IgD-negative memory B cell (primary cell): ENCODE measurements at regions not wholly inside any gene's neighbourhood (a gene's known extent, or its start where the extent isn't known, plus 50 kb on each side); places are given as distances from the start of the nearest gene placed in this dataset.
"Not testable (repeated sequence)": the region's sequence is repeated elsewhere in the genome, so short reads cannot be mapped to it uniquely, and the experiment has no call there.

Source experiments
- H3K27ac Mint-ChIP-seq, 3 donors: one replicate each; pipeline ENCODE4 v1.8.0; 2020 to 2022; ENCODE audit warnings: mild to moderate bottlenecking in 3 of 3, mixed read lengths in 3 of 3, moderate library complexity in 1 of 3
- H3K27me3 Mint-ChIP-seq: one replicate; pipeline ENCODE4 v1.8.0; 2021; ENCODE audit warnings: mixed read lengths
- H3K36me3 Mint-ChIP-seq: one replicate; pipeline ENCODE4 v1.8.0; 2020; ENCODE audit warnings: mild to moderate bottlenecking, mixed read lengths
- H3K4me1 Mint-ChIP-seq, 3 donors: one replicate each; pipeline ENCODE4 v1.8.0; 2020 to 2022; ENCODE audit warnings: mixed read lengths in 3 of 3, mild to moderate bottlenecking in 1 of 3
- H3K4me3 Mint-ChIP-seq, 4 donors: one replicate each; pipeline ENCODE4 v1.8.0; 2020 to 2022; ENCODE audit warnings: mild to moderate bottlenecking in 4 of 4, mixed read lengths in 4 of 4, moderate library complexity in 3 of 4
- H3K9me3 Mint-ChIP-seq, 3 donors: one replicate each; pipeline ENCODE4 v1.8.0; 2020 to 2021; ENCODE audit warnings: mixed read lengths in 3 of 3, mild to moderate bottlenecking in 1 of 3

GRCh38 chr2:87533390-87534272, 214.3 kb upstream of the PLGLB2 start:
- not testable (repeated sequence) for H3K4me3 Mint-ChIP-seq, H3K36me3 Mint-ChIP-seq, H3K27ac Mint-ChIP-seq, H3K27me3 Mint-ChIP-seq, H3K9me3 Mint-ChIP-seq
- peaks cover 0 to 10% (median 1%) of the 10 kb centered on the region in 3 donors for H3K4me1 Mint-ChIP-seq

DNA sequence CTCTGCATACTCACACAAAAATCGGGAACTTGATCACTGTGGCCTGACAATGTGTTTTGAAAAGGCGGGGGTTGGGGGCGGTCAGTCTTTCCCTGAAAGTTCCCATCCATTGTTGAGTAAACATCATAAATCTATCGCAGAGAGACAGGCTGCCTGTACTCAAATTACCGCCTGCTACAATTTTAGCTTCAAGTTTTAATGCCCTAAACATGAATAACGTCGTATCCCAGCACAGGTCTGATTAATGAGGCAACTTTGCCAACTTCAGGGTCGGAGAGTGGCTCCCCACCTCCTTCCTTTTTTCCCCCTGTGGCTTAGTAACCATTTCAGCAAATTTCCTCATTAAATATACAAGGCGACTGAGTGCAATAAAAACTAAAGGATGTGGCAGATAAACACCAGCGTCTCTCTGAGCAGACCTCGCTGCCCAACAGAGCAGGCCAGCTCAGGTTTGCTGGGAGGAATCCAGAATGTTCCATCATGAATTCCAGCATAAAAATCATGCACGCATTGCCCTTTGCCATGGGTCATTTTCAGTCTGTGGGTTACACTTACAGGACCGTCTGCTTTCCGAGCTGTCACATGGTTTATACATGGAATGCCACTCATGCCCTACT, 213.5 kb upstream of the PLGLB2 start:
- not testable (repeated sequence) for H3K36me3 Mint-ChIP-seq, H3K27ac Mint-ChIP-seq

GRCh38 chr2:87536427-87536826, 211.5 kb upstream of the PLGLB2 start:
- not testable (repeated sequence) for H3K27me3 Mint-ChIP-seq

More for the DNA sequence above, 213.5 kb upstream of the PLGLB2 start:
- peaks cover 0 to 10% (median 1%) of the 10 kb centered on the region in 3 donors for H3K4me1 Mint-ChIP-seq
- not testable (repeated sequence) for H3K9me3 Mint-ChIP-seq, H3K27me3 Mint-ChIP-seq, H3K4me3 Mint-ChIP-seq

GRCh38 chr2:87537251-87537671, 210.6 kb upstream of the PLGLB2 start:
- not testable (repeated sequence) for H3K27ac Mint-ChIP-seq, H3K27me3 Mint-ChIP-seq, H3K36me3 Mint-ChIP-seq, H3K9me3 Mint-ChIP-seq, H3K4me3 Mint-ChIP-seq, H3K4me1 Mint-ChIP-seq

More at GRCh38 chr2:87536427-87536826, 211.5 kb upstream of the PLGLB2 start:
- H3K27ac Mint-ChIP-seq, H3K9me3 Mint-ChIP-seq, H3K4me3 Mint-ChIP-seq, H3K36me3 Mint-ChIP-seq: not testable (repeated sequence)
- H3K4me1 Mint-ChIP-seq, result peaks cover 0 to 10% (median 1%) of the 10 kb centered on the region in 3 donors

- H3K27ac Mint-ChIP-seq, H3K27me3 Mint-ChIP-seq, H3K4me3 Mint-ChIP-seq, H3K4me1 Mint-ChIP-seq, H3K36me3 Mint-ChIP-seq, H3K9me3 Mint-ChIP-seq: not testable (repeated sequence)
Observed at GRCh38 chr2:87538268-87538667, 209.6 kb upstream of the PLGLB2 start.

DNA sequence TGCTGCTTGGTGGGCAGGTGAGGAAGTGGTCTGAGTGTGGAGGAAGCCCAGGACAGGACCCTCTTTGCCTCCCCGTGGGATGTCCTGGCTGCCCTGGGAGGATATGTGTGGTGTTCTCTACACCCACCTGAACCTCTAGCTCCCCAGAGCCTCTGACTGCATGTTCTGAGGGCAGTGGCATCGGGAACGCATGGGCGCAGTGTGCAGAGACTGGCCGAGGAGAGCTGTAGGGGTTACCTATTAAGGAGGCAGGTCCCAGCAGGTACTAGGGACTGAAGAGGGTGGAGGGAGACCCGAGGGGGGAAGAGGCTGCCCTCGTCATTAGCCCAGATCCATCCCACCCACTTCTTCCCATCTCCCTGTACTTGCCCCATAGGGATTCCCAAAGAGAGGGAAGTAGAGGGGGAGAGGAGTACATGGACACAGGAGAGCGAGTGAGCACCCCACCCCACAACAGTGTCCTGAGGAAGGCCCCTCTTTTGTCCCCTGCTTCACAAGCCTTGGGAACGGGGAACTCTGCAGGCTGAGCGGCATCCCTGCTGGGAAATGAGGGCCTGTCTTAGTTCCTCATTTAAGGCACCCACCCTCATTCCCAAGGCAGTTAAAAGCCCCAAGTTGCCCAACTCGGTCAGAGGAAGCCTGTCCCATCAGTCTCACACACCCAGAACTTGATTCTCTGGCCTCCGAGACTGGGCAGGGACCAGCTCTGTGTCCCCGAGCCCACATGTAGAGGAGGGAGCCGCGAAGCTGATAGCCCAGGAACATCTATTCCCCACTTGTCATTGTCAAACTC, 208.5 kb upstream of the PLGLB2 start:
- not testable (repeated sequence) for H3K36me3 Mint-ChIP-seq, H3K27ac Mint-ChIP-seq, H3K27me3 Mint-ChIP-seq, H3K4me3 Mint-ChIP-seq, H3K9me3 Mint-ChIP-seq, H3K4me1 Mint-ChIP-seq

DNA sequence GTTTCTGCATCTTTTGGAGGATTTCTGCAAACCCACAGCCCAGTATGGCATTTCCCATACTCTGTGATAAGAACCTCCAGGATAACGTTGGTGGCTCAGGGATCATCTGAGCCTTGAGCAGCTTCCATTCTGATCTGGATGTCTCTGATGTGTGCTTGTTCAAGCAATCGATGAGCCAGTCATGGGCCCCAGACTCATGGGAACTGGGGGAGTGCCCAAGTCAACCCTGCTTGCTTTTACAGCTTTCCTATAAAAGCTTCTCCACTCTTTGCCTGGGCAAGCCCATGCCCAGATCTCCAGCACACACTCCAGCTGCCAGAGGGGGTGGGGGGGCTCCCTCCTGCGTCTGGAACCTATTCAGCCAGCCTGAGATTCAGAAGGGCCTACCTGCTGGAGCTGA, 207.6 kb upstream of the PLGLB2 start:
- H3K4me1 Mint-ChIP-seq, H3K4me3 Mint-ChIP-seq, H3K27ac Mint-ChIP-seq: not testable (repeated sequence)

DNA sequence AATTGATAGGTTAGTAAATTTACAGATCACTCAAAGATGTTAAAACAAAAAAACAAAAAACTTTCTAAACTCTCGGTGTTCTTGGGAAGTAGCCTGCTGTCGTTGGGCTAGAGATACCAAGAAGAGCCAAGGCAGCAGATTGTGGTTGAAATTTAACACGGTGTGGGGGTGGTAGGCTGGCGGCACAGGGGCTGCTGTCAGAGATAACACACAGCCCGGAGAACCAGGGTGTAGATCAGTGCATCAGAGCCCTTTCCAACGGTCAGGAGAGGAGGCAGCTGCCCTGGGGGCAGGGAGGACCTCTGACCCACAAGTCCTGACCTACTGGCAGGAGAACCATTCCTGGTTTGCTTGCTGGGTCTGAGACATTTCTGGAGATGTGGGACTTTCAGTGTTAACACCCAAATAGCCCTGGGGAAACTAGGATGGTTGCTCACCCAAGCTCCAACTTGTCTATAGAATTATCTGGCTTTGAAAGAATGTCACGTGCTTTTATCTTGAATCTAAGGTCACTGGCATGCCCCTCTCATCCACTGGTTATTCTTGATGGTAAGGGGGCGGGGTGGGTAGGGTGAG, 205.2 kb upstream of the PLGLB2 start:
- not testable (repeated sequence) for H3K36me3 Mint-ChIP-seq, H3K27ac Mint-ChIP-seq, H3K27me3 Mint-ChIP-seq, H3K9me3 Mint-ChIP-seq, H3K4me1 Mint-ChIP-seq, H3K4me3 Mint-ChIP-seq

More for the DNA sequence above, 207.6 kb upstream of the PLGLB2 start:
- H3K9me3 Mint-ChIP-seq, H3K27me3 Mint-ChIP-seq, H3K36me3 Mint-ChIP-seq: not testable (repeated sequence)

- H3K9me3 Mint-ChIP-seq, H3K27me3 Mint-ChIP-seq, H3K4me3 Mint-ChIP-seq, H3K4me1 Mint-ChIP-seq, H3K36me3 Mint-ChIP-seq, H3K27ac Mint-ChIP-seq: not testable (repeated sequence)
Observed at GRCh38 chr2:87543797-87544196, 204.1 kb upstream of the PLGLB2 start.

DNA sequence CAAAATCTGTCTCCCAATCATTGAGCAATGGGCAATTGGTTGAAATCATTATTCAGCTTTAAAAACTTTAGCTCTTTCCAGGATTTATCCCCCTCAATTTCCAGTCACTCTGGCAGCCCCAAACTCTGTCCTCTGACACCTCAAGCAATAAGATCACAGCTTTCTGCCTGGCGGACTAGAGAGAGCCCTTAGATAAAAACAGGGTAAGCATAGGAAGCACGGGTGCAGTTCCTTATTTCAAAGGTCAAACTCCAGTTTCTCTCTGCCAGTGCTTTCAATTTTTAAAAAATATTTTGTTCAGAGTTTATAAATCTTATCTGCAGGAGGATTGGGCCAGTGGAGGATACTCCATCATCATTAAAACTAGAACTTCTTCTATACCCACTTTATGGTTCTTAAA, 200.8 kb upstream of the PLGLB2 start:
- H3K27ac Mint-ChIP-seq, H3K9me3 Mint-ChIP-seq, H3K4me1 Mint-ChIP-seq: not testable (repeated sequence)

GRCh38 chr2:87547966-87548365, 199.9 kb upstream of the PLGLB2 start:
- H3K9me3 Mint-ChIP-seq, H3K36me3 Mint-ChIP-seq, H3K4me1 Mint-ChIP-seq, H3K27me3 Mint-ChIP-seq, H3K4me3 Mint-ChIP-seq, H3K27ac Mint-ChIP-seq: not testable (repeated sequence)

More for the DNA sequence above, 200.8 kb upstream of the PLGLB2 start:
- H3K4me3 Mint-ChIP-seq, H3K36me3 Mint-ChIP-seq, H3K27me3 Mint-ChIP-seq: not testable (repeated sequence)

- H3K4me3 Mint-ChIP-seq, H3K36me3 Mint-ChIP-seq, H3K27me3 Mint-ChIP-seq, H3K9me3 Mint-ChIP-seq, H3K4me1 Mint-ChIP-seq: not testable (repeated sequence)
- peak overlapping the region in 1 of 3 donors; percentile 65 for H3K27ac Mint-ChIP-seq
Observed at GRCh38 chr2:87548681-87549536, 199.0 kb upstream of the PLGLB2 start.

DNA sequence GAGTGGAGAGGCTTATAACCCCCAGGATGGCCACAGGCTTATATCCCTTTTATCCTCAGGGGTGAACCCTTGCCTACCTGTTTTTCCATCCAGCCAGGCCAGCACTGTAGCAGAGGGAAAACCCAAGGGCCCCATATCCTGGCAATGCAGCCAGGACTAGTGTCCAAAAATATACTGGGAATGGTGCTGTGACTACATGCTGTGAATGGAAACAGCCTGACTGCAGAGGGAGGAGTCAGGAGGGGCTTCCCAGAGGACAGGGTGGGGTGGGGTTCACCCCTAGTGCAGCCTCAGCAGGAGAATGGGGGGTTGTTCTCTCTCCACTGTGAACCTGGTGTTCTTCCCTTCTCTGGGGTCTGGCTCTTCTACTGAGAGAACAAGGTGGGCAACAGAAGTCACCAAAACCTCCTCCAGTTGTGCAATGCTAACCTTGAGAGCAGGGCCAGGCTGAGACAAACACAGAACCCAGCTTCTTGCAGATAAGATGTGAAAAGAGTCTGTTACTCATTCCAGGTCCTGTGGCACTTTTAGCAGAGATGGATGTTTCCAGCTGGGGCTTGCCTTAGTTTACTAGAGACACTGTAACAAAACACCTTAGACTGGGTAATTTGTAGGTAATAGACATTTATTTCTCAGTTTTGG, 198.2 kb upstream of the PLGLB2 start:
- H3K4me1 Mint-ChIP-seq, H3K27me3 Mint-ChIP-seq, H3K27ac Mint-ChIP-seq, H3K9me3 Mint-ChIP-seq, H3K36me3 Mint-ChIP-seq, H3K4me3 Mint-ChIP-seq: not testable (repeated sequence)

DNA sequence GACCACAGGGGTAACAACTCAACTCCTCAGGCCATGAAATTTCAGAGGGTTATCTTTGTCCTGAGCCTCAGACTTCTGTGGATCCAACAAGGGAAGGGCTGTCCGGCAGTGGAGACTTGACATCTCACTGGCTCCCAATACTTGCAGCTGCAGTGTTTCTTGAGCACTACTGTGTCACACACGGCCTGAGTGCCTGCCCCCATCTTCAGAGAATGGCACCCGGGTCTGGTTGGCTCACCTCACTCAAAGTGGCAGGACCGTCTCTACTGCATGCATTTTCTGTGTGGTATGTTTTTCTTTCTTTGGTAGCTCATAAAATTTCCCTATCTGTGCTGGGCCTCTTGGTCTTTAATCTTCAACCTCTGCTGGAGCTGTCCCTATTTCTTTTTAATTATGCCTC, 193.2 kb upstream of the PLGLB2 start:
- not testable (repeated sequence) for H3K4me3 Mint-ChIP-seq, H3K4me1 Mint-ChIP-seq, H3K36me3 Mint-ChIP-seq, H3K9me3 Mint-ChIP-seq, H3K27me3 Mint-ChIP-seq, H3K27ac Mint-ChIP-seq
